ENCODE measurements at regions not wholly inside any gene's neighbourhood (a gene's known extent, or its start where the extent isn't known, plus 50 kb on each side); places are given as distances from the start of the nearest gene placed in this dataset.

DNA sequence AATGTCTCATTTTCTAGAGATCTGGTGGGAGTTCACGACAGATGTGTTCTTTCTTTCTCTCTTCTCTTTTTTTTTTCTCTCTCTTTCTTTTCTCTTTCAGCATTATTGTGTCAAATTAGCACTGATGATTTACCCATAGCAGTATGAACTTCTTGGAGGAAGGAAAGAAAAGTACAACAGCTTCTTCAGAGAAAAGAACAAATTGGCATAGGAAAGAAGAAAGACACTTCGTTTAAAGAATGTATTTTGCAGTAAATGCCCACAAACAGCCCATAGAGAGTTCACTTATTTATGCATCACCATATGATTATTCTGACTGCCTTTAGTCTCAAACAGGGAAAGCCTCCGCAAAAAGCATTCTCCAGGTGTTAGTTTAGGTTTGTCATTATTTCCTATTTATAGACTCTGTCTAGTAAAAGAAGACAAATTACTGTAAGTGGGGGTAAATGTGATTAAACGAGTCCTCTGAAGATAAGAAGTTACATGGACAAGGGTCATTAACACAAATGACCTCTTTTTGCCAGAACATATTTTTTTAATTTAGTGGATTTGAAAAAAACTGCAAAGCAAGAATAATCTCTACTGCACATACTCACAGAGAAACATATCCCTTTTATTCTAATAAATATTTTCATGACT lies 68.0 kb downstream of the POU5F2 start:
- Histone ChIP-seq H3K9me3 (ENCODE audit: control insufficient read depth, insufficient read depth, low read length) (no peaks in the 10 kb centered on the region), H3K27me3 (ENCODE audit: control insufficient read depth, insufficient read depth, low read length) (no peaks in the 10 kb centered on the region), H3K4me3 (ENCODE audit: low read length) (no peak overlapping the region), H3K27ac (ENCODE audit: low read length) (no peak overlapping the region), H3K36me3 (ENCODE audit: control insufficient read depth, insufficient read depth, low read length) (no peaks in the 10 kb centered on the region), H3K4me1 (ENCODE audit: control insufficient read depth, insufficient read depth, low read length) (no peaks in the 10 kb centered on the region)
- Mint-ChIP-seq H3K36me3 (no peaks in the 10 kb centered on the region), H3K4me1 (peaks cover 19 to 29% of the 10 kb centered on the region in 2 donors), H3K4me3 (no peak overlapping the region), H3K9me3 (no peaks in the 10 kb centered on the region), H3K27ac (no peak overlapping the region), H3K27me3 (ENCODE audit: low read depth in 2 of 2) (no peaks in the 10 kb centered on the region)
- intact Hi-C loops (cut with micrococcal nuclease) = no loop called here
- TF ChIP-seq, protein P1, sequence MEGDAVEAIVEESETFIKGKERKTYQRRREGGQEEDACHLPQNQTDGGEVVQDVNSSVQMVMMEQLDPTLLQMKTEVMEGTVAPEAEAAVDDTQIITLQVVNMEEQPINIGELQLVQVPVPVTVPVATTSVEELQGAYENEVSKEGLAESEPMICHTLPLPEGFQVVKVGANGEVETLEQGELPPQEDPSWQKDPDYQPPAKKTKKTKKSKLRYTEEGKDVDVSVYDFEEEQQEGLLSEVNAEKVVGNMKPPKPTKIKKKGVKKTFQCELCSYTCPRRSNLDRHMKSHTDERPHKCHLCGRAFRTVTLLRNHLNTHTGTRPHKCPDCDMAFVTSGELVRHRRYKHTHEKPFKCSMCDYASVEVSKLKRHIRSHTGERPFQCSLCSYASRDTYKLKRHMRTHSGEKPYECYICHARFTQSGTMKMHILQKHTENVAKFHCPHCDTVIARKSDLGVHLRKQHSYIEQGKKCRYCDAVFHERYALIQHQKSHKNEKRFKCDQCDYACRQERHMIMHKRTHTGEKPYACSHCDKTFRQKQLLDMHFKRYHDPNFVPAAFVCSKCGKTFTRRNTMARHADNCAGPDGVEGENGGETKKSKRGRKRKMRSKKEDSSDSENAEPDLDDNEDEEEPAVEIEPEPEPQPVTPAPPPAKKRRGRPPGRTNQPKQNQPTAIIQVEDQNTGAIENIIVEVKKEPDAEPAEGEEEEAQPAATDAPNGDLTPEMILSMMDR (IDR thresholded peaks at IDR 0.05) = no peak
- ATAC-seq (no peak), DNase-seq (no peak)
- 100% methylated on average over 1 of the region's 4 CpGs for WGBS (ENCODE audit: insufficient coverage)

DNA sequence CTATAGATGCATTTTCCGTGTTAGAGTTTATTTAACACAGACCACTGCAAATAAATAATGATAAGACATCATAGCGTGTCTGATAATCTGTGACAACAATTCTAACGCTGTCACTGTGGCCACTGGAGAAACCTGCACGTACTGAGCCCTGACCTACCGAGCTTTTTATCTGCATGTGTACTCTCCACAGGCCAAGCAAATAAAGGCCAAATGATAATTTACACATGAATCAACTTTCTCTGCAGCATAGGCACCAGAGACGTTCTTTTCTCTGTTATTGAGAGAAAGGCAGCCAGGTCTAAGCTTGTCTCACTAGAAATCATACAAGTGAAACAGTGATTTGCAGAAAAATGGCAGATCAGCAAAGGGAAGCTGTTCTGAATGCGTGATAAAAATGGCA lies 75.8 kb downstream of the POU5F2 start:
- Mint-ChIP-seq H3K27ac (no peak overlapping the region), H3K27me3 (ENCODE audit: low read depth in 2 of 2) (no peaks in the 10 kb centered on the region), H3K4me3 (no peak overlapping the region), H3K36me3 (no peaks in the 10 kb centered on the region), H3K4me1 (peaks cover 0 to 11% of the 10 kb centered on the region in 2 donors), H3K9me3 (no peaks in the 10 kb centered on the region)
- H3K36me3 ChIP-seq (ENCODE audit: control insufficient read depth, insufficient read depth, low read length) = no peaks in the 10 kb centered on the region
- WGBS (ENCODE audit: insufficient coverage) = 96% methylated on average over 7 of the region's 7 CpGs
- ATAC-seq (no peak), DNase-seq (no peak)
- no peaks in the 10 kb centered on the region for H3K27me3 ChIP-seq (ENCODE audit: control insufficient read depth, insufficient read depth, low read length)
- intact Hi-C loops (cut with micrococcal nuclease) = no loop called here
- TF ChIP-seq, protein P1 (IDR thresholded peaks at IDR 0.05) = no peak
- no peaks in the 10 kb centered on the region for H3K9me3 ChIP-seq (ENCODE audit: control insufficient read depth, insufficient read depth, low read length)
- H3K4me3 ChIP-seq (ENCODE audit: low read length) = no peak overlapping the region
- H3K27ac ChIP-seq (ENCODE audit: low read length) = no peak overlapping the region
- H3K4me1 ChIP-seq (ENCODE audit: control insufficient read depth, insufficient read depth, low read length) = no peaks in the 10 kb centered on the region

DNA sequence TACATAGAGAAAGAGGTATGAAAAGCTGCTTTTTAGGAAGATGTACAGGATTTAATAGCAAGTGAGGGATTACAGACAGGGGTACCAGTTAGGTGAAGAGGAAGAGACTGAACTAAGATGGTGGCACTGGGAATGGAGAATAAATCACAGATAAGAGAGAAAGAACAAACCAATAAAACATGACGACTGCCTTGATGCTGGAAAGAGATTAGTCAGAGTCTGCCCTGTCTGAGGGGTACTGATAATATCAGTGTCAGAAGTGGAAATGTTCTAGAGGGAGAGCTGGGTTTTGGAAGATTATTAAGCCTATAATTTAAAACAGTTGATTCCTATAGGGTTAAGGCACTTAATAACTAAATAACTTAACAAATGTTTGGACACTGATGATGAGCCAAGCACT lies 77.7 kb downstream of the NR2F1 start:
- Mint-ChIP-seq H3K4me3 (no peak overlapping the region), H3K4me1 (peaks cover 0 to 6% of the 10 kb centered on the region in 2 donors), H3K36me3 (no peaks in the 10 kb centered on the region), H3K9me3 (no peaks in the 10 kb centered on the region), H3K27me3 (ENCODE audit: low read depth in 2 of 2) (no peaks in the 10 kb centered on the region), H3K27ac (no peak overlapping the region)
- no peak overlapping the region for H3K27ac ChIP-seq (ENCODE audit: low read length)
- no peaks in the 10 kb centered on the region for H3K27me3 ChIP-seq (ENCODE audit: control insufficient read depth, insufficient read depth, low read length)
- H3K4me3 ChIP-seq (ENCODE audit: low read length) = no peak overlapping the region
- DNase-seq (no peak), ATAC-seq (no peak)
- no peaks in the 10 kb centered on the region for H3K36me3 ChIP-seq (ENCODE audit: control insufficient read depth, insufficient read depth, low read length)
- no peaks in the 10 kb centered on the region for H3K4me1 ChIP-seq (ENCODE audit: control insufficient read depth, insufficient read depth, low read length)
- WGBS (ENCODE audit: insufficient coverage) = 71% methylated on average over 1 of the region's 1 CpG
- TF ChIP-seq, protein P1 (IDR thresholded peaks at IDR 0.05) = no peak
- intact Hi-C loops (cut with micrococcal nuclease) = no loop called here
- no peaks in the 10 kb centered on the region for H3K9me3 ChIP-seq (ENCODE audit: control insufficient read depth, insufficient read depth, low read length)

DNA sequence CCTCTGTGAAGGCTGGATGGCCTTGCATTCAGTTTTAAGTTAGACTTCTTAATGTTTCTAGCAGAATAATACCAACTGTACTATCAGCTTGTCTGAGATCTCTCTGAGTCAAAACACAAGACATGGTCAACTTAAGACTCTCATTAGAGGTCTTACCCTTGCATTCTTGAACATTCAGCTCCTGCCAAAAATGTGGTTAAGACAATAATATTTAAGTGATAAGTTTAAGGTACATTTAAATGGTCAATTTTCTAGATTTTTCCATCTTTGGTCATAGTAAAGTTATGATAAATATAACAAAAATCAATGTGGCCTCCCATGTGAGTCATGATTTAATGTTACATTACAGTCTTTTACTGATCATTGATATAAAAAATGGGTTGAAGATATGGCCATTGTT lies 75.0 kb downstream of the NR2F1 start:
- no peak for ATAC-seq
- H3K9me3 Mint-ChIP-seq = no peaks in the 10 kb centered on the region

More for the DNA sequence above, 75.0 kb downstream of the NR2F1 start:
- no peak overlapping the region for H3K27ac ChIP-seq (ENCODE audit: low read length)
- H3K4me3 ChIP-seq (ENCODE audit: low read length) = no peak overlapping the region
- Mint-ChIP-seq H3K36me3 (no peaks in the 10 kb centered on the region), H3K4me1 (peaks cover 0 to 3% of the 10 kb centered on the region in 2 donors), H3K27me3 (ENCODE audit: low read depth in 2 of 2) (no peaks in the 10 kb centered on the region), H3K27ac (no peak overlapping the region), H3K4me3 (no peak overlapping the region)
- no peaks in the 10 kb centered on the region for H3K36me3 ChIP-seq (ENCODE audit: control insufficient read depth, insufficient read depth, low read length)
- H3K9me3 ChIP-seq (ENCODE audit: control insufficient read depth, insufficient read depth, low read length) = no peaks in the 10 kb centered on the region
- TF ChIP-seq, protein P1 (IDR thresholded peaks at IDR 0.05) = no peak
- no peaks in the 10 kb centered on the region for H3K4me1 ChIP-seq (ENCODE audit: control insufficient read depth, insufficient read depth, low read length)
- intact Hi-C loops (cut with micrococcal nuclease) = no loop called here
- no peaks in the 10 kb centered on the region for H3K27me3 ChIP-seq (ENCODE audit: control insufficient read depth, insufficient read depth, low read length)
- no peak for DNase-seq

Measured in natural killer cell (primary cell).